Kidney tubule cell (primary cell): ENCODE measurements at regions not wholly inside any gene's neighbourhood (a gene's known extent, or its start where the extent isn't known, plus 50 kb on each side); places are given as distances from the start of the nearest gene placed in this dataset.
"Not testable (repeated sequence)": the region's sequence is repeated elsewhere in the genome, so short reads cannot be mapped to it uniquely, and the experiment has no call there.

Source experiments
- DNase-seq: peaks from one replicate; pipeline ENCODE4 v3.0.0-alpha.2; 2018; ENCODE audit warnings: low spot score

DNA sequence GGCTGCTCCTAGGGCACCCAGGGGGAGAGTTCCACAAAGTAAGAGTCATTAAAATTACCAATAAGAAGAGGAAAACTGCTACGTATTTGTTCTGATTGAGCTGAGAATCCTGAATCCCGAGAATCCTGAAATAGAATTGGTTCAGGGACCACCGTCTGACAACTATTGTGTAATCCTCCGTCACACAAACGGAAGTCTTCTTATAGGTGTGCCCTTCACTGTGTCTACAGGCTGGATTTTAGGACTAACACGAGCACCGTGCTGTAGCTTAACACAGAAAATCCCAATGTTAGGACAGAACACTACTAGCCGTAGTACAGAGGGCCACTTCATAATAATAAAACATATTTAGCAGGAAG is 50.6 kb upstream of the RNF182 start:
- DNase-seq: no peak

GRCh38 chr6:13873288-13874190 is 51.2 kb upstream of the RNF182 start:
- DNase-seq: peak; percentile 94

DNA sequence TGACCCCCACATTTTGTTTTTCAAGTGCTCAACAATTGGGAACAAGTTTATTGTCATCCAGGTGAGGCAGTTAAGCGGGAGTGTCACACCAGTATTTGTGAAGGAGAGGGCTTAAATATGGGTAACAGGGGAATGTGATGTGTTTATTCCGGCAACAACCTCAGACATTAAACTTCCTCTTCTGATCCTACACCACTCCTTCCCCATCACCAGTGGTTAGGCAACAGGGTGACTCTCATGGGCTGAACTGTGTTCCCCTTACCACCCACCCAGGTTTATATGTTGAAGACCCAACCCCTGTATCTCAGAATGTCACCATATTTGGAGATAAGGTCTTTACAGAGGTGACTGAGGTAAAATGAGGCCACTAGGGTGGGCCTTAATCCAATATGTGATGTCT is 52.1 kb upstream of the RNF182 start:
- DNase-seq: no peak

- DNase-seq: not testable (repeated sequence)
These were observed 52.7 kb upstream of the RNF182 start for GRCh38 chr6:13872006-13872405.

DNA sequence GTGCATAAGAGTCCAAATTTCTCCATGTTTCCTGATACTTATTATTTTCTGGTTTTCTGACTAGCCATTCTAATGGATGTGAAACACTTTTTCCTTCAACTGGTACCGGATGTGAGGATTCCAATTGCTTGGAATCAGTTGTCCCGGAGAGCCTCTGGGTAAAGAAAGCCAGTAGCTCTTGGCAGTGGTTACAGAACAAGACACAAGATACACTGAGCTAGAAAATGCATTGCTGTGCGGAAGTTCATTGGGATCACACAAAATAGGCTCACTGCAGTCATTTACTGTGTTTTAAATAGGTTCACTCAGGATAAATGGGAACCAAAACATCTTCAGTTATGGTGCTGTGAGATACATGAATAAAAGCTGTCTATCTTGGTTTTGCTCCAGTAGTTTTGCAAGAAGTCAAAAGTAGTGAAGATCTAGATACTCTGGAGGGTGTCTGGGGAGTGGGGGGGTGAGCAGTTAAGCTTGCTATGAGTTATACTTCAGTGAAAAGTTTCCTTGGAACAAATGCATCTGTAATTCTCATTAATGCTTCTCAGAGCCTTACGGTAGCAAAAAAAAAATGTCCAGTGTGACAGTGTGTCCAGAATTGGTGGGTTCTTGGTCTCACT is 54.4 kb upstream of the RNF182 start:
- DNase-seq: no peak

DNA sequence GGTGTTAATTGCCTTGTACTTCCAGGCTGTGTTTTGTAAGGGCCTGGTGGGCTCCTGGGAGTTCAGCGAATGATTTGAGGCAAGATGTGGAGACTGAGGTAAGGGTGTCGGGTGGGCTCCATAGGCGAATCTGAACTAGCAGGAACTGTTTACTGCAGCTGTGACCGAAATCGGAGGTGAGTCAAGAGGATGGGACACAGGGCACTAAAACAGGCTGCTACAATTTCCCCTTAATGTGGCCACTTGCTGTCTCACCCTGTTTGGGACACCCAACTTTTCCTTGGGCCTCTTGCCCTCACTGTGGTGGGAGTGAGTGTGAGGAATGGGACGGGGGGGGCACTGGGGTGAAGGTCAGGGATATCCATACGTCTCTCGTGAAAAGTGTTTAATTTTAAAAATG is 53.9 kb upstream of the MCUR1 start:
- no peak for DNase-seq

DNA sequence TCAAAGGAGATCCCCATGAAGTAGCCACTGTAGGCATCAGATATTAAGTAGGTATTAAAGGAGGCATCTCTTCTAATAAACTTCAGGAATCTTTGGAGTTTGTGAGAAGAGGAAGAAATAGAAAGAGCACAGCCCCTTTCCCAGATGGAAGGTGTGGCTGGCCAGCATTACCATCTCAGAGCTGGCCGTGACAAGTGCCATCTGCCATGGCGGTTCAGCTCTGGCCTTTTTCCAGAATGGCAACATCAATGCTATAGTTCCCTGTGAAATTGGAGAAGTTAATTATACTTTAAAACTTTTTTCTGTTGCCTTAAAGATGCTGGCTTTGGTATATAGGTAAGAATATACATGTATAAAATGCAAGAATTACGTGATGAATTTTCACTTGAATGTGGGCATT is 51.9 kb upstream of the MCUR1 start:
- DNase-seq: no peak

DNA sequence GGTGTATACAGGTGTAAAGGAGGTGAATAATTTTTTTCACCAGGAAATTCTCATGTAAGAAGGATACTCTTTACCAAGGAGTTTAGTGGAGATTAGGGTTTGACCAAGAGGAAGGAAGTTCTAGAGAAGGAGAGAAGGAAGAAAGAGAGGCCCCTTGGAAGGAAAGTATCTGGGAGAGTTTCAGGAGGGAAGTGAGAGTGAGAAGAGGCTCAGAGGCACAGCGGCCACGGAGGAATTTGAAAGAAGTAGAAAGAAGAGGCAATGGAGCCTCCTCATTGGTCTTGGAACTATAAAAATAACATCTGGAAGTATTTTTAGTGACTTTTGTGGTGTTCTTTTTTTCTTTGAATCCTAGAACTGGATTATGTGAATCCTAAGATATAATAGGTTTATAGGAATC is 50.8 kb upstream of the MCUR1 start:
- no peak for DNase-seq

GRCh38 chr6:13864669-13865068 is 50.3 kb upstream of the MCUR1 start:
- DNase-seq: not testable (repeated sequence)
